Cardiac muscle cell (in vitro differentiated cells and primary cell): ENCODE measurements at regions not wholly inside any gene's neighbourhood (a gene's known extent, or its start where the extent isn't known, plus 50 kb on each side); places are given as distances from the start of the nearest gene placed in this dataset.

ENCODE experiments used
- DNase-seq, 2 donors: peaks; one replicate each; pipeline versions ENCODE4 v3.0.0 to v3.0.0-alpha.2; 2010 to 2017; ENCODE audit warnings: low read depth in 1 of 2, low spot score in 1 of 2
- H3K27ac ChIP-seq: fragments of 200-600 bp; sonication (generic); 2 replicates; pipeline ENCODE4 v1.5.1; 2016
- H3K27me3 ChIP-seq: fragments of 200-600 bp; sonication (generic); 2 replicates; pipeline ENCODE4 v1.6.0; 2016; ENCODE audit warnings: control low read depth
- H3K36me3 ChIP-seq: fragments of 200-600 bp; sonication (generic); 2 replicates; pipeline ENCODE4 v1.5.1; 2016; ENCODE audit warnings: control low read depth
- H3K4me1 ChIP-seq: fragments of 200-600 bp; sonication (generic); 2 replicates; pipeline ENCODE4 v1.8.1; 2017; ENCODE audit warnings: low read depth, mild to moderate bottlenecking, mixed run types
- H3K4me3 ChIP-seq: fragments of 200-600 bp; sonication (generic); 2 replicates; pipeline ENCODE4 v1.5.1; 2016; ENCODE audit warnings: mild to moderate bottlenecking
- H3K9me3 ChIP-seq: fragments of 200-600 bp; sonication (generic); 2 replicates; pipeline ENCODE4 v1.5.1; 2017; ENCODE audit warnings: low read depth, mild to moderate bottlenecking, control low read depth
- TF ChIP-seq, protein P1 (sequence below): IDR thresholded peaks from 2 replicates; pipeline ENCODE4 v1.5.1; 2012; ENCODE audit warnings: low read depth, mild to moderate bottlenecking, low read length

DNA sequence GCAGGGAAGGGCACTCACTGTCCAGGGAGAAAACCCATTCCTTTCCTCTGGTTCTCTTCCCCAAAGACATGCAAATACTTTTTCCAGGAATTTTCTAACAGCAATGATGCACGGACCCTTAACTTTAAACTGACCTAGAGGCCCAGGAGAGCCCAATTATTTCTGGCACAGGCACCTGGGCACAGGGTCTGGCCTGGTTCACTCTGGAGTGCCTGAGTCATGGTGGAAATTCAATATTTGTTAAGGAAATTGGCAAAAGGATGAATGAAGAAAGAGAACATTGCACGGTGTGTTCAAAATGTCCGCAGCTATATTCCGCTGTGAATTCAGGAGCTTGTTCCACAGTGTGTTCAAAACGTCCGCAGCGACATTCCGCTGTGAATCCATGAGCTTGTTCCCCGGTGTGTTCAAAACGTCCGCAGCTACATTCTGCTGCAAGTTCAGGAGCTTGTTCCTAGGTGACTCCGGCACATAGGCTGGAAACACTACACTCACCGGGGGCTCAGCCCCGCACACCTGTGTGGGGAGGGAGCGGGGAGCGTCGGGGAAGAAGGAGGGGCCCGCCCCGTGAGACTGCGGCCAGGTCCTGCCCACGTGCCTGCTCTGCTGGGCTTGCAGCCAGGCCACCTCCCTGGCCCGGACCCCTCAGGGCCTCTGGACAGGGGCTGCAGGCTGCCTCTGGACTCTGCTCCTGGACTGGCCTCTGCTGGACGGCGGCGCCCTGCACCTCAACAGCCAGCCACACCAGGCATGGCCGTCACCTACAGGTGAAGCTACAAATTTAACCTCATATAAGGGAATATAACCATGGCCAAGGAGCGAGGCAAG, 72.0 kb upstream of the FAM20C start:
- no peak overlapping the region for H3K27ac ChIP-seq
- no peak overlapping the region for H3K4me3 ChIP-seq
- H3K36me3 ChIP-seq, result no peaks in the 10 kb centered on the region
- no peaks in the 10 kb centered on the region for H3K9me3 ChIP-seq
- TF ChIP-seq, protein P1, sequence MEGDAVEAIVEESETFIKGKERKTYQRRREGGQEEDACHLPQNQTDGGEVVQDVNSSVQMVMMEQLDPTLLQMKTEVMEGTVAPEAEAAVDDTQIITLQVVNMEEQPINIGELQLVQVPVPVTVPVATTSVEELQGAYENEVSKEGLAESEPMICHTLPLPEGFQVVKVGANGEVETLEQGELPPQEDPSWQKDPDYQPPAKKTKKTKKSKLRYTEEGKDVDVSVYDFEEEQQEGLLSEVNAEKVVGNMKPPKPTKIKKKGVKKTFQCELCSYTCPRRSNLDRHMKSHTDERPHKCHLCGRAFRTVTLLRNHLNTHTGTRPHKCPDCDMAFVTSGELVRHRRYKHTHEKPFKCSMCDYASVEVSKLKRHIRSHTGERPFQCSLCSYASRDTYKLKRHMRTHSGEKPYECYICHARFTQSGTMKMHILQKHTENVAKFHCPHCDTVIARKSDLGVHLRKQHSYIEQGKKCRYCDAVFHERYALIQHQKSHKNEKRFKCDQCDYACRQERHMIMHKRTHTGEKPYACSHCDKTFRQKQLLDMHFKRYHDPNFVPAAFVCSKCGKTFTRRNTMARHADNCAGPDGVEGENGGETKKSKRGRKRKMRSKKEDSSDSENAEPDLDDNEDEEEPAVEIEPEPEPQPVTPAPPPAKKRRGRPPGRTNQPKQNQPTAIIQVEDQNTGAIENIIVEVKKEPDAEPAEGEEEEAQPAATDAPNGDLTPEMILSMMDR, result no peak
- peaks cover 5% of the 10 kb centered on the region for H3K27me3 ChIP-seq
- DNase-seq, result no peak
- H3K4me1 ChIP-seq, result peaks cover 5% of the 10 kb centered on the region

DNA sequence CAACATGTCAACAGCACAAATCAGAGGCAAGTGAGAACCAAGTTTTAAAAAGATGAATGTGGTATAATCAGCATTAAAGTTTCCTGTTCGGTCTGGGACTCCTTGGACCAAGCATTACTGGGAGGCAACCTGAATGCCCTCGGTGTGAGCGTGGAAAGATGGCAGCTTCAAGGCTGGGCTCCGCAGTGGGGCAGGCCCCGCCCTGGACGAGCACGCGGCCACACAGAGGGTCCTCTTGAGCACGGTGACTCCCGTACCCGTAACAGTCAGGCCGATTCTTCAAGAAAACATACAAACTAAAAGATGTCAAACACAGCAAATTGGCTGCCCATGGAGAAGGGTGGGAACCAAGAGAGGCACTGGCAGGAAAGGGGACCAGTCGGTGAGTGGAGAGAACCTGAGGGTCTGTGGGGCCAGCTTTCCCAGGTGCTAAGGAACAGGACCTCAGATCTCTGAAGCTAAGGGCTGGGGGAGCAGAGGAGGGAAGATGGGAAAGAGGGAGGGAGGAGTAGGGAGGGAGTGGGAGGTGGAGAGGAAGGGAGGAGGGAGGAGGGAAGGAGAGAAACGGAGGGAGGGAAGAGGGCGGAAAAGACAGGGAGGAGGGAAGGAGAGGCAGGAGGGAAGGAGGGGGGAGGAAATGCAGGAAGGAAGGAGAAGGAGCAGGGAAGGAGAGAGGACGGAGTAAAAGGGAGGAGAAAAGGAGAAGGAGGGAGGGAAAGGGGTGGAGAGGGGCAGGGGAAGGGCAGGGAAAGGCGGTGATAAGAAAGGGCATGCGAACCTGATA, 71.2 kb upstream of the FAM20C start:
- Histone ChIP-seq H3K36me3 (no peaks in the 10 kb centered on the region), H3K4me3 (no peak overlapping the region), H3K27me3 (peaks cover 5% of the 10 kb centered on the region), H3K9me3 (no peaks in the 10 kb centered on the region), H3K27ac (no peak overlapping the region), H3K4me1 (peaks cover 5% of the 10 kb centered on the region)
- peak in 1 of 2 donors; percentile 40 for DNase-seq
- TF ChIP-seq, protein P1, result no peak

DNA sequence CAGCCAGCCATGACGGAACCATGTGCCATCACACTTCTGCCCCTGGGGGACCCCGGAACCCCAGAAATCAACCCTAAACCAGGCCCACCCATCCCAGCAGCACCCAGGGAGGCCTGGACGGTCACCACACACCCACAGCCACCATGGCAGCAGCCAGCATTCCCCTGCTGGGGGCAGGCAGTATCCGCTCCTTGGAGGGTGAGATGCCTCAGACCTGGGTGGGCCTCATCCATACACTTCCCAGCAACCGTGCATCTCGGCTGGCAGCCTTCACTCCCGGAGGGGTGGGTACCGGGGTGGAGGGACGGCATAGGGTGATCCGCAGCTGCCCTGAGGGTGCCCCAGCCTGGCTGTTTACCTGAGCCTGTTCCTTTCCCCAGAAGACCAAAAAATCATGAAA, 69.1 kb upstream of the FAM20C start:
- TF ChIP-seq, protein P1, result no peak
- no peak for DNase-seq
- Histone ChIP-seq H3K36me3 (no peaks in the 10 kb centered on the region), H3K4me3 (no peak overlapping the region), H3K9me3 (no peaks in the 10 kb centered on the region), H3K4me1 (peaks cover 5% of the 10 kb centered on the region), H3K27me3 (peaks cover 5% of the 10 kb centered on the region), H3K27ac (no peak overlapping the region)

DNA sequence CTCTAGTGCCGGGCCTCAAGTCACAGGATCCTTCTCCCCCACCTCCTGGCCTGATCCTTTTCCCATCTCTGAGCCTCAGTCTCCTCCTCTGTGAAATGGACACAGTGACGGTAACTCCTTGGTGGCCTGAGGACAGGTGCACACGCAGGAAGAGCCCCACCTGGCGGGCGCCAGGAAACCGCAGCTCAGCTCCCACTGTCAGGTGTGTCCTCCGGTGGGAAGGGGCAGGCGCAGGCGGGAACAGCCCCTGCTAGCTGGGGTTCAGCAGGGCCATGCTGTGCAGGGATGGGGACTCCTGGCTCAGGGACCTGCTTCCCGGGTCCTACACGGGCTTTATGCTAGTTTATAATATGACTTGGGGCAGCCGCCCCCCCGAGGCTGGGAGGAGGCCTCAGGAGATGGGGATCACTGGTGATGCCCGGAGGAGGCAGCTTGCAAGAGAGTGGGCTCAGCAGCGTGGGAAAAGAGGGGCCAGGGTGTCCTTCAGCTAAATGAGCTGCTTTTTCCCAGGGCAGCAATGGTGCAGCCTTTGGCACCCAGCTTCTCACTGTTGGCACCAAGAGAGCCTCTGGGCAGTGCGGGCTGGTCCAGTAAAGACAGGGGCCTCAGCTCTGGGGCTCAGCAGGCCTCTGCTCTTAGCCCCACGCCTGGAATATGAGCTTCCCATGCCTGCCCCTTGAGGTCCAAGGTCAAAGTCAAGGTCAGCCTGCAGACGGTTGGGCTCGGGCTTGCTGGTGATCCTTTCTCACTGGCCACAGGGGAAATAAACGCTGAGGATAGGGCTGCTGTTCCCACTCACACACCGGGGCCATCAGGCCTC, 68.0 kb upstream of the FAM20C start:
- peaks cover 5% of the 10 kb centered on the region for H3K4me1 ChIP-seq
- H3K36me3 ChIP-seq, result no peaks in the 10 kb centered on the region
- no peak overlapping the region for H3K27ac ChIP-seq
- H3K27me3 ChIP-seq, result peaks cover 5% of the 10 kb centered on the region
- peak in 1 of 2 donors; percentile 54 for DNase-seq
- TF ChIP-seq, protein P1, result no peak
- H3K4me3 ChIP-seq, result no peak overlapping the region
- no peaks in the 10 kb centered on the region for H3K9me3 ChIP-seq

DNA sequence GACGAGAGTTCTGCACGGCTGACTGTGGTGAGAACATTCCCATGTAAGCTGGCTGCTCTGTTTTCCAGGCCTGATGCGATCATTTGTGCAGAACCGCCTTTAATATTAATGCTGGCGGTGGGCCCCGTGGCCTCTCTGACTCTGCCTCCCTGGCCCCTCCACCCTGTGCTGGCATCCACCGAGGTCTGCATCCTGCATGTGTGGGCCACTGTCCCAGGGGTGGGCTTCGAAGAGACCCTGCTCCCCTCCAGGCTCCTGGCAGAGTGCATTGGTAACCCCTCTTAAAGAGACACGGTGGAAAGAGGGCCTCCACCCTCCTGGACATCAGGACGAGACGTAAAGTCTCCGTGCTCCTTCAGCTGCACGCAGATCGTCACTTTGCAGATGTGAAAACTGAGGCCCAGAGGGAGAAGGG, 67.3 kb upstream of the FAM20C start:
- H3K36me3 ChIP-seq, result no peaks in the 10 kb centered on the region
- H3K27me3 ChIP-seq, result peaks cover 5% of the 10 kb centered on the region
- no peak for DNase-seq
- TF ChIP-seq, protein P1, result no peak
- no peaks in the 10 kb centered on the region for H3K9me3 ChIP-seq
- peaks cover 5% of the 10 kb centered on the region for H3K4me1 ChIP-seq
- no peak overlapping the region for H3K4me3 ChIP-seq
- no peak overlapping the region for H3K27ac ChIP-seq
